Ureter (tissue), 1 donor: ENCODE measurements at regions not wholly inside any gene's neighbourhood (a gene's known extent, or its start where the extent isn't known, plus 50 kb on each side); places are given as distances from the start of the nearest gene placed in this dataset.

Source experiments
- DNase-seq: peaks from one replicate; pipeline ENCODE4 v3.0.0-alpha.2; 2020; ENCODE audit warnings: low spot score
- donor health status: DM: yes; HTN: yes; CAD: no.

- no peak for DNase-seq
These were observed 217.3 kb downstream of the ERMARD start for GRCh38 chr6:169968541-169969270.

DNA sequence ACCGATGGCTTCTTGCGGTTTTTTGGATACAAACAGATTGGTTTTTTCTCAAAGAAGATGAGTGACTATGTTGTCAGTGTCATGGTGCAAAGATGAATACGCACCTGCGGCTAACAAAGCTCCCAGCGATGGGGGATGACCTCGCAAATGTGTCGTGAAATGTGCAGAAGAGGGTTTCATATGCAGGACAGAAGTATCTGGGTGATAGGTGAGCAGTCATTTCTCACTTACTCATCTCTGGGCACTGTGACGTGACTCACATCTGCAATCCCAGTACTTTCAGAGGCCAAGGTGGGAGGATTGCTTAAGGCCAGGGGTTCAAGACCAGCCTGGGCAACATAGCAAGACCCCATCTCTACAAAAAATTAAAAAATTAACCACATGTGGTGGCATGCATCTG is 216.3 kb downstream of the ERMARD start:
- no peak for DNase-seq

DNA sequence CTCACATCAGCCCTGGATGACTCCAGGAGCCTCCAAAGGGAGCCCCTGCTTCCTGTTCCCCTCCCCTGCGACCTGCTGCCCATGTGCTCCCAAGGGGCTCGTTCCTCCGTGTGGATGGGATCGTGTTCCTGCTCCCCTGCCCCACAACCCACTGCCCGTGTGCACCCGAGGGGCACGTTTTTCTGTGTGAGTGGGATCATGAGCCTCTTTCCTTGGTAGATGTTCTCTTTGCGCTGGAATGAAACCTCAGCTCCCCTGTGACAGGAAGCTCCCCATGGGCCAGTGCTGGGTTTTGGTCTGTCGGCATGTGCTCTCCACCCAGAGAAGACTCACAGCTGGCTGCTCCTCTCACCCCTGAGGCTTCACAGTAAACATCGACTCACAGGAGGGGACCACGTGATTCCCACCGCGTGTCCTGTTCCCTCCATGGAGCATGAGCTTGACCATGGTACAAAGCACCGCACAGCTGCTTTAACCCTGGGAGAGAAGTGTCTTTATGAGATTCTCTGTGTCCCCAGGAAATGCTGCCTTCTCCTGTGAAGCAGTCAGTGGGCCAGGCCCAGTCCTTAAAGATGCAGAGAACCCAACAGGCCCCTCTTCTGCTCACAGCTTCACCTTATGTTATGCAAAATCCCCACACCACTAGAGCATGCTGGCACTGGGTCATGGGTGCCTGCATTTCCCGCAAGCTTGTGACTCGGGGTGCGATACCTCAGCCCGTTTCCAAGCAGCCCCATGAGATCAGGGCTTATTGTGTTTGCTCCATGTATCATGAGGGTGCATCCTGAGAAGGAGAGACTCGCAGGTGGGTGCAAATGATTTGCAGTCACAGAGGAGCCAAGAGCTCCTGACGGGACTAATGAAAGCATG is 215.1 kb downstream of the ERMARD start:
- DNase-seq = peak; percentile 35

GRCh38 chr6:169965657-169966311 is 214.4 kb downstream of the ERMARD start:
- peak; percentile 26 for DNase-seq

GRCh38 chr6:169965239-169965638 is 213.8 kb downstream of the ERMARD start:
- no peak for DNase-seq

- peak; percentile 39 for DNase-seq
These were observed 213.2 kb downstream of the ERMARD start for GRCh38 chr6:169964486-169965180.

- peak; percentile 39 for DNase-seq
These were observed 212.3 kb downstream of the ERMARD start for GRCh38 chr6:169963581-169964297.

GRCh38 chr6:169962604-169963469 is 211.4 kb downstream of the ERMARD start:
- DNase-seq = peak; percentile 40

- peak; percentile 47 for DNase-seq
These were observed 210.5 kb downstream of the ERMARD start for GRCh38 chr6:169961772-169962561.

GRCh38 chr6:169960886-169961611 is 209.6 kb downstream of the ERMARD start:
- DNase-seq = peak; percentile 37

GRCh38 chr6:169960521-169960885 is 209.1 kb downstream of the ERMARD start:
- DNase-seq = peak; percentile 29

DNA sequence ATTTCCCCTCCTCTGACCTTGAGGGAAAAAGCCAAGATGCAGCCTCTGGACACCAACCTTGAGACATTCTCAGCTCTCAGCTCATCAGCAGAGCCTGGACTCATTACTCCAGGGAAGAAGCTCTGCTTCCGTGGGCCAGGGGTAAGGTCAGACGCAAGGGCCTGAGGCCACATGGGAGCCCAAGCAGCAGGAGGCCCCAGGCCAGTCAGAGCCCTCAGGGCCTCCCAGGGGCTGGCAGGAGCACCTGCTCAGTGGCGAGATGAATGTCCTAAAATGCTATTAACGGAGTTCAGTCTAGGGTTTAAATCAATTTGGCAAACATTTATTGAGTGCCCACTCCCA is 208.6 kb downstream of the ERMARD start:
- peak; percentile 31 for DNase-seq

DNA sequence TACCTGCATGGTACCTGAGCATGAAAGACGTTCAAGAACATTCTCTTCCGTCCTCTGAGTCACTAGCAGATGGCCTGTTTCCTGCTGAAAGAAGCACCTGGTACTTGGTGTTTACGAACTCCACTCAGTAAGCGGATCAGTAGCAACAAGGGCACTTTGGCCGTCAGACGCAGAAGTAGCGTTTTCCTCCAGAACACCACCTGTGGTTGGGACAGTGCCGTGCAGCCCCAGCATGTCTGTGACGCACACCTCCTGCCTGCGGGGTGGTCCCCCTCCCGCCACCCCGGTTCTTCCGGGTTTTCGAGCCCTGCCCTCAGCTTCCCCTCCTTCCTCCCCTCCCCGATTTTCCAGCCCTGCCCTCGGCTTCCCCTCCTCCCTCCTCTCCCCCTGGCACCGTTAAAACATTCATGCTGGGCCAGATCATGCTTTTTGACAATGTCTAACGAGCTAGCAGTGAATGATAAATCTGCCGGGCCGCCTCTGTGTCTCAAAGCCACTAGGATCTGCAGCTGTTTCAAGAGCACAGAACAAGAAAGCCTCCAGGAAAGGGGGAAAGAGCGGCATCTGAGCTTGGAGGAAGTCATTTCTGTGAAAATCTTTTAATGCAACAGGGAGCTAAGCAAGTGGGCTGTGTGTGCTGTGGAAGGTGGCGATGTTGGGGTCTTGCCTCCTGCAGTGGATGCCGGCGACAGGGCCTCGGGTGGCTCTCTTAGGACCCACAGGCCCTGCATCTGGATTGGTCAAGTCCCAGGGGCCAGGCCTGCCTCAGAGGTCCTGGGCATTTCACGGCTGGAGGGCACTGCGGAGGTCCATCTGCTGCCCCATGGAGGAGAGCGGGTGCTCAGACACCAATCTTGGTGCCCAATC is 207.9 kb downstream of the ERMARD start:
- peak; percentile 62 for DNase-seq

DNA sequence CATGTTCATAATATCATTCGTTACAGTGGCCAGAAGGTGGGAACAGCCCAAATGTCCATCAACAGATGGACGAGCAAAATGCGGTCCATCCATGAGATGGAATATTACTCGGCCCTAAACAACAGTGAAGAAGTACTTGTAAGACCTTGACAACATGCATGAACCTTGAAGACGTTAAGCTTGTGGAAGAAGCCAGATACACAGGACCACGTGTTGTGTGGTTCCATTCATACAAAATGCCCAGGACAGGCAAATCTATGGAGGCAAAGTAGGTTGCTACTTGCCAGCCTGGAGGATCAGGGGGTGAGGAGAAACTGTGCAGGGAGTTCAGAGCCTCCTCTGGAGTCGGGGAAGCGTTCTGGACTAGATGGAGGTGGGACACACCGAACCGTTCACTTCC is 207.1 kb downstream of the ERMARD start:
- no peak for DNase-seq

DNA sequence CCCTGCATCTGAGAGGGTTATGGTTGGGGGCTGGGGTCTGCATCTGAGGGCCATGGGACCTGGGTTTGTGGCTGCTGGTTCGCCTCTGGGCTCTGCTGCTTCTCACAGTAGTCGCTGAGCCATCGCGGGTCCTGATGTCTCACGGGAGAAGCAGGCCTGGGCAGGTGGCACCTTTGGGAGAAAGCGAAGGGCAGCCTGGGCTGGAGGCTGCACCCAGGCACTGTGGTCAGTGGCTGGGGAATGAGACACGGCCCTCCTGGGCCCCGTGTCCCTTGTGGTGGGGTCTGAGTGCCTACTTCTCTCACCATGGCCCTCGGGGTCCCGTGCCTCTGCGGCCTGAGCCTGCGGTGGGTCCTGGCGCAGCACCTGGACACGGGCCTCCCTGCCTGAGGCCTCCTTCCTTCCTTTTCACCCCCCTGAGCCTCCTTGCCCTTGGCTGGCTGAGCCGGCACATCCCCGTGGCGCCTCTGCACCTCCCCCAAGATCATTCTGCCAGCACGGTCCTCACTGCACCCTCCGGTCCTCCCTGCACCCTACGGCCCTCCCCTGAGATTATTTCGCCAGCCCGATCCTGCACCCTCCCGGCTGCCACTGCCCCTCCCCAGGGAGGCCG is 206.0 kb downstream of the ERMARD start:
- peak; percentile 38 for DNase-seq

DNA sequence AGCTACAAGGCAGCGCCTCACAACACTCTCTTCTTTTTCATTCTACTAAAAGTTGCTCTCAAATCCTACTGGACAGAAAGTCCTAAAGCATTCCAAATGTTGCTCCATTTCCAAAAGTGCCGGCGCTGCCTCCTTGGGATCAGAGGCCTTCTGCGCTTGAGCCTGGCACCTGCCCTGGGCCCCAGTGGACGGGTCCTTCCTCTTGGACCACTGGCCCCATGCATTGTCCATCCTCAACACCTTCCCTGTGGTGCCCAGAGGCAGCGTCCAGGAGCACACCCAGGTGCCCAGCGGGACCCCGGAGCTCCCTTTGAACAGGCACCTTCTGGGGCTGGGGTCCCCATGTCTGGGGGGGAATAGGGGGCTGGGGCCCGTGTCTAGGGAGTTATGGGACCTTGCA is 205.2 kb downstream of the ERMARD start:
- peak; percentile 35 for DNase-seq

DNA sequence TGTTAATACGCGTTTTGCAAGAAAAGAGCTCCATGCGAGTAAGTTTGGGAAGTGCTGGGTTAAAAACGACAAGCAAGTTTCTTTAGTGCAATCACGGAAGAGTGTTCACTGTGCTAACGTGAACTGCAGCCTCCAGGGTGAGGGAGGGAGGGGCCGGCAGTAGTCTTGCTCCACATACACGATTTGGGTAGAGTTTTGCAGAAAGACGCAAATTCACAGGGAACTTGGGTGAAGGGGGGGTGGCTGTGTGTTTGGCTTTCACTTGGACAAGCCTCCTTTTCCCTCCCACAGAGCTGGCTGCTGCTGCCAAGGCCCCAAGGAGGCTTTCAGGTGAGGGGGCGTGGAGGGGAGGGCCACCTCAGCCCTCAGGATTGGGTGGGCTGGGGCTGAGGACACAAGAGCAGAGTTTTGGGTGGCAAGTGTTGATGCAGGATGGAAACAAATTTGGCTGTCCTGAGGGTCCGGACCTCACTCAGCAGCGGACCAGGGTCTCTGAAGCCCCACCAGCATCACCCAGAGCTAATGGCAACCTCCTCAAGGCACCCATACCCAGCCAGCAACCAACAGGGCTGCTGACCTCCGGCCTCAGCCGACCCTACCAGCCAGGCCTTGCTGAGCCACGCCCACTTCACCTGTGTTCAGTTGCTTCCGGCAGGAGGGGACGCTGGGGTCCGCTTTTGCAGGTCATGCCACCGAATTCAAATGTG is 204.5 kb downstream of the ERMARD start:
- peak; percentile 37 for DNase-seq
